ENCODE measurements at regions not wholly inside any gene's neighbourhood (a gene's known extent, or its start where the extent isn't known, plus 50 kb on each side); places are given as distances from the start of the nearest gene placed in this dataset.

DNA sequence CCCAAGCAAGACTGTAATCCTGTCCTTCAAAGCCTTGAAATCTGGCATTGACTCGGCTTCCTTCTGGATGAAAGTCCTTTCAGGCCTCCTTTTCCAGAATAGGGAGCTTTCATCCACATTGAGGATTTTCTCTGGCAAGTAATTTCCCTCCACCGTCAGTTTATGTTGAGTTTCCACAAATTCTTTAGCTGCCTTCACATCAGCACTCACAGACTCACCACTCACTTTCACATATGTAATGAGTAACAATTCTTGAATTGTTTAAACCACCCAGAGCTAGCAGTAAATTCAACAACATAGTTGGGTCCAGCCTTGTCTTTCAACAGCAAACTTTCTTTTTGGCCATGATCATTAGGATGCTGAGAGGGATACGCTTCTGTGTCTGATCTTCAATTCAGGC lies 84.3 kb upstream of the PRDM11 start:
- TF ChIP-seq, protein P1, sequence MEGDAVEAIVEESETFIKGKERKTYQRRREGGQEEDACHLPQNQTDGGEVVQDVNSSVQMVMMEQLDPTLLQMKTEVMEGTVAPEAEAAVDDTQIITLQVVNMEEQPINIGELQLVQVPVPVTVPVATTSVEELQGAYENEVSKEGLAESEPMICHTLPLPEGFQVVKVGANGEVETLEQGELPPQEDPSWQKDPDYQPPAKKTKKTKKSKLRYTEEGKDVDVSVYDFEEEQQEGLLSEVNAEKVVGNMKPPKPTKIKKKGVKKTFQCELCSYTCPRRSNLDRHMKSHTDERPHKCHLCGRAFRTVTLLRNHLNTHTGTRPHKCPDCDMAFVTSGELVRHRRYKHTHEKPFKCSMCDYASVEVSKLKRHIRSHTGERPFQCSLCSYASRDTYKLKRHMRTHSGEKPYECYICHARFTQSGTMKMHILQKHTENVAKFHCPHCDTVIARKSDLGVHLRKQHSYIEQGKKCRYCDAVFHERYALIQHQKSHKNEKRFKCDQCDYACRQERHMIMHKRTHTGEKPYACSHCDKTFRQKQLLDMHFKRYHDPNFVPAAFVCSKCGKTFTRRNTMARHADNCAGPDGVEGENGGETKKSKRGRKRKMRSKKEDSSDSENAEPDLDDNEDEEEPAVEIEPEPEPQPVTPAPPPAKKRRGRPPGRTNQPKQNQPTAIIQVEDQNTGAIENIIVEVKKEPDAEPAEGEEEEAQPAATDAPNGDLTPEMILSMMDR (IDR thresholded peaks at IDR 0.05 in 4 of 5, conservative IDR thresholded peaks at IDR 0.05 in 1 of 5), result no peak
- no peak for TF ChIP-seq POLR2A (IDR thresholded peaks at IDR 0.05)
